Endometrium (tissue), 2 donors: ENCODE measurements at regions not wholly inside any gene's neighbourhood (a gene's known extent, or its start where the extent isn't known, plus 50 kb on each side); places are given as distances from the start of the nearest gene placed in this dataset.
"Not testable (repeated sequence)": the region's sequence is repeated elsewhere in the genome, so short reads cannot be mapped to it uniquely, and the experiment has no call there.

Source experiments
- FAIRE-seq: peaks from 2 replicates; lab custom pipeline; 2012; peaks lifted over from hg19 to GRCh38; lab: Jason Lieb, UNC
- donor health status: control.
- donor health status: control.

DNA sequence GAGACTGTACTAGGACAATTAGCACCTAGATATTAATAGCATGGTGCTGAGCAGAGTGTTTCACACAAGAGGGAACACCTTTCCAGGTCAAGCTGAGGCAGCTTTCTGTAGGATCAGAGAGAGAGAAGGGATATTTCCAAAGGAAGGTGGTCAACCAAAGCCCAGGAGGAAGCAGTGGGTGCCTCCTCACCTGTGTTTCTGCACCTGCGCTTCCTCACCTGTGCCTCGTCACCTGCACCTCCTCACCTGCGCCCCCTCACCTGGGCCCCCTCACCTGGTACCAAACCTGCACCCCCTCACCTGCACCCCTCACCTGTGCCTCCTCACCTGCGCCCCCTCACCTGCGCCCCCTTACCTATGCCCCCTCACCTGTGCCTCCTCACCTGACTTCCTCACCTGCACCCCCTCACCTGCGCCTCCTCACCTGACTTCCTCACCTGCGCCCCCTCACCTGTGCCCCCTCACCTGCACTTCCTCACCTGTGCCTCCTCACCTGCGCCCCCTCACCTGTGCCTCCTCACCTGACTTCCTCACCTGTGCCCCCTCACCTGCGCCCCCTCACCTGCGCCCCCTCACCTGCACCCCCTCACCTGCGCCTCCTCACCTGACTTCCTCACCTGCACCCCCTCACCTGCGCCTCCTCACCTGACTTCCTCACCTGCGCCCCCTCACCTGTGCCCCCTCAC, 67.9 kb downstream of the TTLL2 start:
- FAIRE-seq = no peak

DNA sequence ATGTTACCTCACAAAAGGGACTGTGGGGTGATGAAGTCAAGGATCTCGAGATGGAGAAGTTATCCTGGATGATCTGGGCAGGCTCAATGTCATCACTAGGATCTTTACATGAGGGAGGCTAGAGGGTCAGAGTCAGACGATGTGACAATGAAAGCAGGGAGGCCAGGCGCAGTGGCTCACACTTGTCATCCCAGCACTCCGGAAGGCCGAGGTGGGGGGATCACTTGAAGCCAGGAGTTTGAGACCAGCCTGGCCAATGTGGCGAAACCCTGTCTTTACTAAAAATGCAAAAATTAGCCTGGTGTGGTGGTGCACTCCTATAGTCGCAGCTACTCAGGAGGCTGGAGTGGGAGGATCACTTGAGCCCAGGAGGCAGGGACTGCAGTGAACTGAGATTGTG, 68.8 kb downstream of the TTLL2 start:
- no peak for FAIRE-seq

DNA sequence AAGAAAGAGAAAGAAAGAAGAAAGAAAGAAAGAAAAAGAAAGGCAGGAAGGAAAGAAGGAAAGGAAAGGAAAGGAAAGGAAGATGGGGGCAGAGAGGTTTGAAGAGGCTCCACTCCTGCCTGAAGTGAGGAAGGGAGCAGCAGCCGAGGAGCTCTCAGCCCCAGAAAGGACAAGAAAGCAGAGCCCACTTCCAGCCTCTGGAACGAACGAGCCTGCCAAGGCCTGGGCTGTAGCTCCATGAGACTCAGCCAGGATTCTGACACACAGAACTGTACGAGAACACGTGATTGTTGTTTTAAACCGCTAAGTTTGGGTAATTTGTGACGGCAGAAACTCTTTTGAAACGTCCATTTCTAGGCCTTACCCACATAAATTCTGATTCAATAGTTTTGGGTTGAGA, 69.5 kb downstream of the TTLL2 start:
- FAIRE-seq = no peak

DNA sequence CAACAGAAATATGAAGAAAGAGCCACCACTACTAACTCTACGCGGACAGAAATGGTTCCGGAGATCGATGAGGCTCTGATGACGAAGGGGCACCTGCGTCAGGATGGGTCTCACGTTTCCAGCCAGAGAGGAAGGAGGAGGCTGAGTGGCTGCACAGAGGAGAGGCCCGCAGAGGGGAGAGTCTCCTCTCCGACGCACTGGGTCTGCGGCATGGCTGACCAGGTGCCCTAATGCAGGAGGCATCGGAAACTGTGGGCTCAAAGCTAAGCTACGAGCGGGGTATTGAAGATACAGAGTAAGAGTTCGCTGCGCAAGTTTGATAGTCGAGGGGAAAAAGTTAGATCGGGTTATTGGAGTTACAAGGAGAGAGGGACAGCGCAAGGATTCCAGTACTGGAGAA, 69.9 kb downstream of the TTLL2 start:
- FAIRE-seq = no peak

DNA sequence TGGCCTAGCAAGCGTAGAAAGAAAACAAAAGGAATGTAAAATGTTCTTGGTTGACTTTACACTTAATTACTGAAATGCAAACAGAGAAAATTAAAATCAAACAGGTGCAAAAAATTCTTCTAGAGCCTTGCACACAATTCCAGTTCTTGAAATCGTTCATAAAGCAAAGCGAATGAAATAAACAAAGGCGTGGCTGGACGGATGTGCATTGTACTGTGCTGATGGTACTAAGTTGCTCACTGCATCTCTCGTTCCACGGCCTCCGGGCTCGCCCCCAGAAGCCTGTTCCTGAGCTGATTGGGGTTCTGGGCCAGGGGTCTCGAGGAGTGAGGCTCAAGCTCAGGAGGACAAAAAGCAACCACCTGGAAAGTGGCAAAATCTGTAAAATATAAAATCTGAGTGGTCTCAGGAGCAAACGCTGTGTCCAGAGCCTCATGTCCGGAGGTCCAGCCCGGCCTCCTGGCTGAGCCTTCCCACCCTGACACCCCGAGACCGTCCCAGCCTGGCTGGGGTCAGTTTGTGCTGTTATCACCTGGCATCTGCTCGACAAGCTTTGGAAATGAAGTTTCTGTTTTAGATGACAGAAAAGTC, 71.3 kb downstream of the TTLL2 start:
- FAIRE-seq = no peak

DNA sequence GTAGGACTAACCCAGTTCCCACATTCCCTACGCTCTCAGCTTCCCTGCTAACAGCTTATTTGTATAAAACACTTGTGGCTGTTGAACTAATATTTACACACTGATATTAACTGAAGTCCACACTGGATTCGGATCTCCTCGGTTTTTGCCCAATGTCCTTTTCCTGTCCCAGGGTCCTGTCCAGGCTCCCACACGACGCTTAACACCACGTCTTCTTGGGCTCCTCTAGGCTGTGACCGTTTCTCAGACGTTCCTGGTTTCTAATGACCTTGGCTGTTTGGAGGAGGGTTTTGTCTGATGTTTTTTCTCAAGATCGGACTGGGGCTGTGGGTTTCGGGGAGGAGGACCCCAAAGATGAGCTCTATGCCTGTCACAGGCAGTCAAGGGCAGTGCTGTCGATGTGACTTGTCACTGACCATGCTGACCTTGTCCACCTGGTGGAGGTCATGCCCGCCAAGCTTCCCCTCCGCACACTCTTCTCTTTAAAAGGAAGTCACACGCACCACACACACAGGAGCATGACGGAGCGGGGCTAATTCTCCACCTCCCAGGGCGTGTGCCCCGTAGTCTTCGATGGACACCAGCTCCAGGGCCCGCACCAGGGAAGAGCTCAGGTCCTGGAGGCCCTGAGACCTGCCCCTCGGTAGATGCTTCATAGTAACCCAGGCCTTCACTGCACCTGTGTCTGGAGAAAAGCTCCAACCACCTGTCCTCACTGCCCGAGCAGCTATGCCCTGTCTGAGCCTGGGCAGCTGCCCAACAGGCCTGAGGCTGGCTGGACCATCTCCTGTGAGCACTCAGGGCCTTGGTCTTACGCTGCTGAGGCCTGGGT, 72.0 kb downstream of the TTLL2 start:
- no peak for FAIRE-seq

DNA sequence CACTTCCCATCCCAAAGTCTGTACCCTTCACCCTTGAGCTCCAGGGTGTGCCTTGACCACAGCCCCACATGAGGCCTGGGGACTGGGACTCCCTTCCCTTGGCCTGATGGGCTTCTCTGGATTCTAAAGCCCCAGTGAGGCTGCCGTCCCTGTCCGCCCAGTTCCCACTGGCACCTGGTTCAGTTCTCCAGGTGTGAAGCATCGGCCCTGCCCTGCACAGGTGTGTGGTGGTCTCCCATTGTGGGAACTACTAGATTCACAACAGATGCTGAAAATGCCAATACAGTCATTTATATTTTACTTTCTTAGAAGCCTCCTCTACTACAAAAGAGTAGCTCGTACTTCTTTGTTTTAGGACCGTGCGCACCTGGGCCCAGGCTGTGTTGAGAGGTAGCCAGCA, 72.8 kb downstream of the TTLL2 start:
- FAIRE-seq = no peak

DNA sequence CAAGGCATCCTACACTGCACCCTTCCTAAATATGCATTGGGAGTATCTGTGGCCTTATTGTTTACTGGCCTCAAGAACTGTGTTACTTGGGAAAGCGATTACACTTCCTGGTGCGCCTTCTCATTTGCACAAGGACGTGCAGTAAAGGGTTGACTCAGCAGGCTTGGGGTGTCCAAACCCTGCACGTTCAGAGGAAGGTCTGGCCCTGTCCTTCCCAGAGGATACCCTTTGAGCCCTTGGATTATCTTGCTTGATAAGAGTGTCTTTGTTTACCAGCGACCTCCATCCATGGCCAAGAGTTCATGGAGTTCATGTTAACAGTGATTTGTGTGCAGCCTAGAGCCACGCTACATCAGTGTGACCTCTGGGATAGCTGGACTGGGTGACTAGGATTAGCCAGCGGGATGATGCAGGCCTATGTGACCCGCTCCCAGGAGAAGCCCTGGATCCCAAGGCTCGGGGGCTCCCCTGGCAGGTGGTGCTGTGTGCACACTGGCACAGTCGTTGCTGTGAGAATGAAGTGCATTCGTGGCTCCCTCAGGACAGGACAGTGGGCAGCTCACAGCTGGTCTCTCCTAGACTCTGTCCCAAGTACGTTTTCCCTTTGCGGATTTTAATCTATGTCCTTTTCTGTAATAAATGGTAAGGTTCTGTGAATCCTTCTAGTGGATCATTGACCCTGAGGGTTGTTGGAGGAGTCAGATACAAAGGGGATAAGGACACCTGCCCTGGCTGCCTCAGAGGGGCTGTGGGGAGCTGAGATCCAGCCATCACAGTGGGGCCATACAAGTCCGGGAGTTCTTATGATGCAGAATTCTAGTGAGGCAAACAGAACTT, 73.5 kb downstream of the TTLL2 start:
- no peak for FAIRE-seq

DNA sequence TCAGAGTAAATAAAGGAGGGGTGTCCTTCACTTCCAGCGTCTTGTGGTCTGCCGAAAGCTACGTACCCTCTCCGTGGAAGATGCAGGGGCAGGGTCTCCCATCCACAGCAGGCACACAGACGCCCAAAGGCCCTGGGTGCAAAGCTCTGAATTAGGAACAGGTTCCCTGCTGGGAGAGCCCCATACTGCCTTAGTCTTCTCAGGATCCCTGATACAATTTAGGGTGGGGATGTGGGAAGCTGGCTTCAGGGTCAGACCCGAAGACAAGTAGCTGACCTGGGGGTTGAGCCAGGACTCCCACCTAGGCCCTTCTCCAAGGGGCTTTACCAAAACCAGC, 74.1 kb downstream of the TTLL2 start:
- FAIRE-seq = no peak

DNA sequence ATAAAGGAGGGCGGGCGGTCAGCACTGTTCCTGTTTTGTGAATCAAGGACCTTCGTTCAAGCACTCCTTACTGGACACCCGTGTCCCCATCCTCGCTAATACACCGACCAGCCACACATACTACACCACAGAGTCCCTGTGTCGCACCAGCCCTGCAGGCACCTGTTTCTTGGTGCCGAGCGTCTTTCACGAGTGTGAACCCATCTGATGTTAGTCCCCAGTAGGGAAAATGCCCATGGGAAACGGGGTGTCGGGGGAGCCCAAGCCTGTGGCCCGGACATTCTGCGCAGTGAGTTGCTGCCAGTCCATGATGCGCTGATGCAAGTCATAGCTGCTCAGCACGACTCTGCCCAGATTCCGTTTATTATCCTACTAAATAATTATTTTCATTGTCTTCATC, 74.7 kb downstream of the TTLL2 start:
- no peak for FAIRE-seq

DNA sequence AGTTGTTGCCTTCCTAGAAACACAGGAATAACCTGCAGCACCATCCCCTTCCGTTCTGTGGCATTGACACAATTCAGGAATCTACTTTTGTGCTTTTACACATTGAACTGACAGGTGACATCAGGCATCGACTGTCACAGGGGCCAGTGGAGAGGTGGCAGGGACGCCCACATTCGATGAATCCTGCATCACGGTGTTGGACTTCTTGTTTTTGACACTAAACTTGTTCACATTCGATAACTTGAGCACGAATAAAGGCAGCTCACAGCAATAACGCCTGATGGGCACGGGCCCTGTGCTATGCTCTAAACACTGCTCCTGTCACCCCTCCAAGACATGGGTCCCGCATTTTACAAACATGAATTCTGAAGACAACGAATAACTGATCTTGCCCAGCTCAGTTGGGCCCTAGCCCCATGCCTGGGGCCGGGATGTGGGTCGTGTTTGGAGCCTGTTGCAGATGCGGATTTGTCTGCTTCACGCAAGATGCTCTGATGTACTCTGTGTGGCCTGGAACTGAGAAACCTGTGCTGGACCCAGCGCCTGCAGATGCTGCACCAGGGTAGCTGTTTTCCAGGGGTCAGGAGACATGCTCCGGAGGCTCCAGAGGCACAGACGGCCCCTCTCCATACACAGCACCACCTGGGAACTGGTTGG, 75.7 kb downstream of the TTLL2 start:
- FAIRE-seq = no peak

DNA sequence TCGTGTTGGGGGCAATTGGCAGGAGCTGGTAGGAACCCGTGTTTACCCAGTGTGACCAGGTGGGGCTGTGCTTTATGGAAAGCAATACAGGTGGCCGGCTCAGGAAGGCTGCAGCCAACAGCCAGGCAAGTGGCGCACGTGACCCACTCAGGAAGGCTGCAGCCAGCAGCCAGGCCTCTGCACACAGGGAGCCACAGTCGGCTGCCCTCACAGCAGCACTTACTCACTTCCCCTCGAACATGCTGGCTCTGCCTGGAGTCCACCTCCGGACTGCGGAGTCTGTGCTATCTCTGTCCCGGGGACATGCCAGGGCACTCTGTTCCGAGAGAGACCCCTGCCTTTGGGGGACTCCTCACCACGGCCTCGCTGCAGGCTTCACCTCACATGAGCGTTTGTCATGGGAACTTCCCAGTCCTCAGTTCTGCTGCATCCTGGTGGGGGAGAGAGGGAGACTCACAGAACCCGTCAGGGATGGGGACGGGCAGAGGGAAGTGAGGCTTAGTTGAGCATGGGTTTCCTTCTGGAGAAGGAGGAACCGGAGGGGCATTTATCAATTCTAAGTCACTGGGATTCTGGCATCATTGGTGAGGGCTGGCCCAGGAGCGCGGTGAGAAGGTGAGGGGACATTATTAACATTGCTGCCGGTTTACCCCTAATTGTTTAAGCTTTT, 76.8 kb downstream of the TTLL2 start:
- no peak for FAIRE-seq

DNA sequence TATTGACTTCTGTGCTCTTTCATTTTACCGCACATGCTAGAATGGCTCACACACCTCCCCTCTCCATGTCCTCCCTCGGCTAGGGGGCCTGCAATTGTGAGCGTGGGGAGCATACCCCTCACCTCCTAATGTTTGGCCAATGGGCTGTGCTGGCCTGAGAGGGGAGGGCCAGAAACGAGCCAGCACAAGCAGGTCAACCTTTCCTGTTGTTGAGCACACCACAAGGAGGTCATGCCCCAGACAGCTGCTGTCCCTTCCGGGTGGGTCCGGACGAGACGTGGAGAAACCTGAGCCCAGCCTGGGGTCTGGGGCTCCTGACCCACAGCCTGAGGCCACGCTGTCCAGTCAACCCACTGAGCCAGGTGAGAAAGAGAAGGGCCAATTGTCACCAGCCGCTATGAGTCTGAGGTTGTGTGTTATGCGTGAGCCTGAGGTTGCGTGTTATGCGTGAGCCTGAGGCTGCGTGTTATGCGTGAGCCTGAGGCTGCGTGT, 77.4 kb downstream of the TTLL2 start:
- FAIRE-seq = no peak

DNA sequence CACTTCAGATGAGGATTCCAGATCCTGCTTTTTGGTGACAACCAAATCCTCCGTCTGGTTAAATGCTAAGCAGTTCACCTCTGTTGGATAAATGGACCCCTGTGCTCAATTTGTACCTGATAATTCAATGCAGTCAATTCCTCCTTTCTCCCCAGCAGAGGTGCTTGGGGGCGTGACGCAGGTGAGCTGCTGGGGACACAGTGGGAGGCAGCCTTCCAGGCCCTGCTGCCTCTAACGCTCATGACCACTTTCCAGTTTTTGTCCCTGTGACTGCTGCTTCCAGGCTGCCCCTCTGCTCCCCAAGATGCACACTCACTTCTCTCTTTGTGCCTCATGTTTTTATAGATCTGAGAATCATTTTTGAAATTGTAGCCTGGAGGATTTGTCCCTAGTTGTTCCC, 78.5 kb downstream of the TTLL2 start:
- FAIRE-seq = no peak

DNA sequence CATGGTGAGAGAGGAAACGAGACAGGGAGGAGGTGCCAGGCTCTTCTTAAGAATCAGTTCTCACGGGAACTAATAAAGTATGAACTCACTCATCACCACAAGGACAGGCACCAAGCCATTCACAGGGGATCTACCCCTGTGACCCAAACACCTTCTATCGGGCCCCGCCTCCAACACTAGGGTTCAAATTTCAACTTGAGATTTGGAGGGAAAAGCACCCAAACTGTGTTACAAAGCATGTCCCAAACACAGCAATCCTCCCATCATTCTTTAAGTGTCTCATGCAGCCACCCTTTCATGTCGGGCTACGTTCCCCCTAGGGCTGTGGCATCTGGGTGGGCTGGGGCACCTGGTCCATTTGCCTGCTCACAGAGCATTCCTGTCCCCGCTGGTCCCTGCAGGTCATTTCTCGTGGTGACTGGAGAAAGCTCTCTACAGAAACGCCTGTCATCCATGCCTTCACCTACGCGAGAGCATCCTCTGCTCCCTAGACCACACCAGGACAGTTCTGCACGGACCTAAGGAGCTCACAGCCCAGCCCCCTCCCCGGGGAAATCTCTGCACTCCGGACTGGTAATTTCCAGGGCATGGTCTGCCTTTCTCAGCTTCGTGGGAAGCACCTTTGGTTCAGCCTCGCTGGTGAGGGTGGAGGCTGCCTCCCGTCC, 79.6 kb downstream of the TTLL2 start:
- no peak for FAIRE-seq

DNA sequence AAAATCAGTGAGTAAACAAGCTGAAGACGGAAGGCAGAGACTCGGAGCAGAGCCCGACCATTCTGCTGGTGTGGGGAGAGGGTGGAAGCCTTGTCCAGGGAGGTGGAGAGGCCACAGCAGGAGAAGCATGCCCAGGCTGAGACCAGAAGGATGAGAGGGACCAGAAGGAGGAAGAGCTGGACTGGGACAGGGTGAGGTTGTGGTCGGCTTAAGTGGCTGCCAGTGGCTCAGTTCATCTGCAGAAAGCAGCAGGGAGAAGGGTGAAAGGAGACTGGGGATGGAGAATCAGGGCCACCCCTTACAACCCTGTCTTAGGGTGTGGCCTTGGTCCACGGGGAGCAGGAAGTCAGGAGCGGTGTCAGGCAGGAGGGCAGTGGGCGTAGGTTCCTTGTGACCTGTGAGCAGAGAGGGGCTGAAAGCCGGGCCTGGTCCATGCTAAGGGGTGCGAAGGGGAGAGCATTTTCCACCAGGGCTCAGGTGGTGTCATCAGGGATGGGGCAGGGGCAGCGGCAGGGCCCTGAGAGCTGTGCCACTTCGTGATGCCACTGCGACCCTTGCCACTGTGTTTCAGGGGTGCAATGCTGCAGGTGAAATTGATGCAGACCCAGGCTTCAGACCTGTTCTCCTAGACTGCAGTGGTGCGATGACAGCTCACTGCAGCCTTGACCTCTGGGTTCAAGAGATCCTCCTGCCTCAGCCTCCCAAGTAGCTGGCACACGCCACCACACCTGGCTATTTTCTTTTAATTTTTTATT, 81.1 kb downstream of the TTLL2 start:
- no peak for FAIRE-seq

DNA sequence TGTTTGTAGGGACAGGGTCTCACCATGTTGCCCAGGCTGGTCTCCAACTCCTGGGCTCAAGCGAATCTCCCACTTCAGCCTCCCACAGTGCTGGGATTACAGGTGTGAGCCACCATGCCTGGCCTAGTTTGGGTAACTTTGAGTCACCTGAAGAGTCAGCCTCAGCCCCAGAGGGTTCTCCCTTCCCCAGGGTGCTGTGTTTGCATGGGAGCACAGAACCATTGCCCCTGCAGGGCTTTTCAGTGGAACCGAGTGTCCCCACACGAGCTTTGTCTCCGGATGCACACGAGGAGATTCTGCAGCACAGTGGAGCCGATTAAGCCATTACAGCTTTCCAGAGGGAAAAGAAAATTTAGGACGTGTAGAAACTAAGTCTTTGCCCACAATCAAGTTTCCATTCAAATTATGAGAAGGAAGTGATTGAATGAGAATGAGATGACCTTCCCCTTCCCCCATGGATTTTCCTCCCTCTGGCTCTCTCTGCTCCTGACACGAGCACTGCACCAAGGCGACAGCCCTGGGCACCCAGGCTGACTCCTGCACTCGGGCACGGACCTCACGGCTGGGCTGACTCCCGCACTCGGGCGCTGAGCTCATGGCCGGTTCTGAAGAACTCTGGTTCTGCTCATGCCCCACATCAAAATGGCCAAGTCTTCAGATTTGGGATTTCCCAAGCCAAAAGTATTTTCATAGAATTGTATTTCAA, 81.8 kb downstream of the TTLL2 start:
- not testable (repeated sequence) for FAIRE-seq

DNA sequence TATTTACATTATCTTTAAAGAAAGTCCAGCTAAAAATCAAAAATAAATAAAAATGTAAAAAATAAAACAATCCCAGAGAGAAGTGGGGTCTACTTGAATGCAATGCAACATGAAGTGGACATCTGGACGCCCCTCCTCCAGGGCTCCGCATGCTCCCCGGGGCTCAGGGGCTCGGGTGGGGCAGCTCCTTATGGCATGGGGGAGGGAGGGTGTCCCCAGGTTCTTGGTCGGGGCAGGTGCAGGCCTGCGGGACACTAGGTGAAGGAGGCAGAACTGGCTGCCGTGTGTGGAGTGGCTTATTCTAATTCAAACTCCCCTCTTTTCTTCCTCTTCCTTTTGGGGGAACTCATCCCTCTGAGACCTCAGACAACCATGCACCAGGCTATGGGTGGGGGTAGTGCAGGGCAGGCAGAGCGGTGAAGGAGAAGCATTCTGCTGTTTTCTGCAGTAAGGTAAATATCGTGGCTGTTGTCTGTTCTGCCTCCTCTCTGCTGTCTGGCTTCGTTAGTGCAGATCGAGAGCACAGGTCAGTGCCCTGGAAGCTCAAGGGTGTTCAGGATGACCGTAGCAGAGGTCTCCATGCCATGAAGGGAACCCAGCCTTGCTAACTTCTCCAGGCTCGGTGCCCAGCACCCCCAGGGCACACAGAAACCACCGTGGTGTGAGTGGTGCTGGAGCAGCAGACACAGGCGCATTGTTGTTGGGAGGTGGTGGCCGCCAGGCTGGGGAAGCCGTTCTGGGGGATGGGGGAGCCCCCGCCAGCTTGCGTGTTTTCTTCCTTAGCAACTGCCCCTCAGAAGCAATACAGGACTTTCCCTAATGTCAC, 82.6 kb downstream of the TTLL2 start:
- FAIRE-seq = no peak
